DOHH2 (cell line): ENCODE measurements at regions not wholly inside any gene's neighbourhood (a gene's known extent, or its start where the extent isn't known, plus 50 kb on each side); places are given as distances from the start of the nearest gene placed in this dataset.

Experiments used
- EZH2phosphoT487 ChIP-seq: fragments of 200-600 bp; sonication (generic); IDR thresholded peaks from 2 replicates; pipeline ENCODE4 v1.6.1; 2017; ENCODE audit warnings: borderline replicate concordance, mild to moderate bottlenecking, antibody characterized with exemption, low read length, moderate library complexity, mixed read lengths
- TF ChIP-seq, protein P1 (sequence below): fragments of 200-600 bp; sonication (generic); IDR thresholded peaks from one replicate; pipeline ENCODE4 v1.5.1; 2014; ENCODE audit warnings: antibody characterized with exemption, mild to moderate bottlenecking, low read depth, low read length; ENCODE audit not compliant: poor library complexity, severe bottlenecking

DNA sequence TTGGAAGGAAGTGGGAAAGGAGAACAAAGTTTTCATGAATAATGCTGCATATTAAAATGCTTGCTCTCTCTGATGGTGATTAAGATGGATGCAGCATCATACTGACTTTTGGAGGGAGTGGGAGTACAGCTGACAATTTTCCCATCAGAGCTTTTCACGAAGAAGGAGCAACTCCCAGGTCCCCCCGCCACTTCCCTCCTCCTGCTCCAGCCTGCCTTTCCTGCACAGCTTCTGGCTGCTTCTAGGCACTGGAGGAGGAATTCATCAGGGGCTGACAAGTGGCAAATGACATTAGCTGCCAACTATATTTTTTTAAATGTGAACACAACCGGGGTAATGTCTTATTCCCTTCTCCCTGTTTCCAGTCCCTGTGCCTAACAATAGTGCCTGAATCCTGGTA, 477.9 kb downstream of the SHISA9 start:
- TF ChIP-seq, protein P1, sequence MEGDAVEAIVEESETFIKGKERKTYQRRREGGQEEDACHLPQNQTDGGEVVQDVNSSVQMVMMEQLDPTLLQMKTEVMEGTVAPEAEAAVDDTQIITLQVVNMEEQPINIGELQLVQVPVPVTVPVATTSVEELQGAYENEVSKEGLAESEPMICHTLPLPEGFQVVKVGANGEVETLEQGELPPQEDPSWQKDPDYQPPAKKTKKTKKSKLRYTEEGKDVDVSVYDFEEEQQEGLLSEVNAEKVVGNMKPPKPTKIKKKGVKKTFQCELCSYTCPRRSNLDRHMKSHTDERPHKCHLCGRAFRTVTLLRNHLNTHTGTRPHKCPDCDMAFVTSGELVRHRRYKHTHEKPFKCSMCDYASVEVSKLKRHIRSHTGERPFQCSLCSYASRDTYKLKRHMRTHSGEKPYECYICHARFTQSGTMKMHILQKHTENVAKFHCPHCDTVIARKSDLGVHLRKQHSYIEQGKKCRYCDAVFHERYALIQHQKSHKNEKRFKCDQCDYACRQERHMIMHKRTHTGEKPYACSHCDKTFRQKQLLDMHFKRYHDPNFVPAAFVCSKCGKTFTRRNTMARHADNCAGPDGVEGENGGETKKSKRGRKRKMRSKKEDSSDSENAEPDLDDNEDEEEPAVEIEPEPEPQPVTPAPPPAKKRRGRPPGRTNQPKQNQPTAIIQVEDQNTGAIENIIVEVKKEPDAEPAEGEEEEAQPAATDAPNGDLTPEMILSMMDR, result no peak
- TF ChIP-seq EZH2phosphoT487, result no peak
